LoVo (cell line): ENCODE measurements at regions not wholly inside any gene's neighbourhood (a gene's known extent, or its start where the extent isn't known, plus 50 kb on each side); places are given as distances from the start of the nearest gene placed in this dataset.

Experiments
- DNase-seq: peaks from one replicate; pipeline ENCODE4 v3.0.0-alpha.2; 2016; ENCODE audit warnings: low spot score

GRCh38 chr10:20981419-20981953 is 84.4 kb upstream of the NEBL start:
- DNase-seq: no peak

- DNase-seq: no peak
These were observed 81.5 kb upstream of the NEBL start for GRCh38 chr10:20978617-20979016.

- DNase-seq: no peak
These were observed 80.2 kb upstream of the NEBL start for GRCh38 chr10:20977300-20977699.

GRCh38 chr10:20976891-20977290 is 79.8 kb upstream of the NEBL start:
- no peak for DNase-seq

GRCh38 chr10:20976390-20976789 is 79.3 kb upstream of the NEBL start:
- DNase-seq: no peak

- DNase-seq: no peak
These were observed 78.1 kb upstream of the NEBL start for GRCh38 chr10:20975236-20975635.

- no peak for DNase-seq
These were observed 75.8 kb upstream of the NEBL start for GRCh38 chr10:20972925-20973324.

- no peak for DNase-seq
These were observed 74.8 kb upstream of the NEBL start for GRCh38 chr10:20971901-20972300.

- DNase-seq: no peak
These were observed 73.6 kb upstream of the NEBL start for GRCh38 chr10:20970708-20971107.

GRCh38 chr10:20970044-20970443 is 72.9 kb upstream of the NEBL start:
- DNase-seq: no peak

GRCh38 chr10:20966426-20966825 is 69.3 kb upstream of the NEBL start:
- DNase-seq: no peak

- no peak for DNase-seq
These were observed 66.8 kb upstream of the NEBL start for GRCh38 chr10:20963721-20964595.

GRCh38 chr10:20963056-20963455 is 65.9 kb upstream of the NEBL start:
- no peak for DNase-seq

GRCh38 chr10:20962165-20962564 is 65.1 kb upstream of the NEBL start:
- no peak for DNase-seq

- DNase-seq: no peak
These were observed 62.1 kb upstream of the NEBL start for GRCh38 chr10:20959242-20959641.

- DNase-seq: no peak
These were observed 61.7 kb upstream of the NEBL start for GRCh38 chr10:20958764-20959163.

GRCh38 chr10:20958225-20958624 is 61.1 kb upstream of the NEBL start:
- DNase-seq: no peak

- DNase-seq: no peak
These were observed 60.6 kb upstream of the NEBL start for GRCh38 chr10:20957744-20958143.

- DNase-seq: no peak
These were observed 59.7 kb upstream of the NEBL start for GRCh38 chr10:20956843-20957242.

- DNase-seq: no peak
These were observed 58.3 kb upstream of the NEBL start for GRCh38 chr10:20955355-20955893.

- no peak for DNase-seq
These were observed 57.4 kb upstream of the NEBL start for GRCh38 chr10:20954519-20954918.

- no peak for DNase-seq
These were observed 56.0 kb upstream of the NEBL start for GRCh38 chr10:20953120-20953519.

GRCh38 chr10:20949967-20950366 is 52.9 kb upstream of the NEBL start:
- no peak for DNase-seq
